OCI-LY7 (cell line): ENCODE measurements at regions not wholly inside any gene's neighbourhood (a gene's known extent, or its start where the extent isn't known, plus 50 kb on each side); places are given as distances from the start of the nearest gene placed in this dataset.

Experiments used
- BruUV-seq: library from RNA; stranded (reverse); fragments of 400-500 nt; replicated peaks from 2 replicates; lab custom pipeline; 2021; lab: Mats Ljungman, UMichigan
- CTCF ChIA-PET: fragments of 300-600 bp; sonication (Branson Sonifier 250); formaldehyde crosslinking; loops from one replicate; lab custom pipeline; 2022; ENCODE audit warnings: antibody characterized with exemption; ENCODE audit not compliant: unreplicated experiment; lab: Charles Lee
- POLR2A ChIA-PET: fragments of 300-600 bp; sonication (Branson Sonifier 250); formaldehyde crosslinking; loops from one replicate; lab custom pipeline; 2022; ENCODE audit warnings: antibody characterized with exemption; lab: Charles Lee
- DNase-seq: peaks from one replicate; pipeline ENCODE4 v3.0.0-alpha.2; 2015; ENCODE audit warnings: low spot score
- H2AFZ ChIP-seq: fragments of 200-600 bp; sonication (generic), shearing (Covaris generic); 2 replicates; pipeline ENCODE4 v1.6.1; 2014; ENCODE audit warnings: mild to moderate bottlenecking, antibody characterized with exemption, low read length, moderate library complexity
- H3K27ac ChIP-seq: fragments of 200-600 bp; sonication (generic); 2 replicates; pipeline ENCODE4 v1.5.1; 2014; ENCODE audit warnings: mixed run types, low read depth, mild to moderate bottlenecking, moderate library complexity, low read length, inconsistent platforms; ENCODE audit not compliant: poor library complexity, severe bottlenecking
- H3K36me3 ChIP-seq: fragments of 200-600 bp; sonication (generic); 2 replicates; pipeline ENCODE4 v1.6.1; 2014; ENCODE audit warnings: mild to moderate bottlenecking, antibody characterized with exemption, low read length, moderate library complexity, mixed read lengths; ENCODE audit not compliant: insufficient read depth
- H3K4me1 ChIP-seq: fragments of 200-600 bp; sonication (generic); 2 replicates; pipeline ENCODE4 v1.5.1; 2014; ENCODE audit warnings: mild to moderate bottlenecking, low read length; ENCODE audit not compliant: insufficient read depth, poor library complexity, severe bottlenecking
- H3K4me2 ChIP-seq: fragments of 200-600 bp; sonication (generic); 2 replicates; pipeline ENCODE4 v1.6.1; 2014; ENCODE audit warnings: mild to moderate bottlenecking, low read length
- H3K4me3 ChIP-seq: fragments of 200-600 bp; sonication (generic); 2 replicates; pipeline ENCODE4 v1.5.1; 2014; ENCODE audit warnings: mild to moderate bottlenecking, low read depth, low read length; ENCODE audit not compliant: poor library complexity, severe bottlenecking
- H3K79me2 ChIP-seq: fragments of 200-600 bp; sonication (generic); 2 replicates; pipeline ENCODE4 v1.6.1; 2016; ENCODE audit warnings: low read depth, mild to moderate bottlenecking, low read length, moderate library complexity, mixed read lengths; ENCODE audit not compliant: insufficient read depth
- H3K9me2 ChIP-seq: fragments of 200-600 bp; sonication (generic); 2 replicates; pipeline ENCODE4 v1.6.1; 2016; ENCODE audit warnings: mild to moderate bottlenecking, low read length, mixed read lengths; ENCODE audit not compliant: insufficient read depth
- H3K9me3 ChIP-seq: fragments of 200-600 bp; sonication (generic); 2 replicates; pipeline ENCODE4 v1.6.1; 2014; ENCODE audit warnings: mild to moderate bottlenecking, mixed run types, low read length, mixed read lengths
- H4K20me1 ChIP-seq: fragments of 200-600 bp; sonication (generic); 2 replicates; pipeline ENCODE4 v1.6.1; 2014; ENCODE audit warnings: mild to moderate bottlenecking, antibody characterized with exemption, low read length, moderate library complexity, mixed read lengths; ENCODE audit not compliant: insufficient read depth
- CTCF ChIP-seq: fragments of 200-600 bp; sonication (generic); conservative IDR thresholded peaks from 2 replicates; pipeline ENCODE4 v1.5.1; 2014; ENCODE audit warnings: mild to moderate bottlenecking, antibody characterized with exemption, low read length, moderate library complexity, mixed read lengths
- EZH2phosphoT487 ChIP-seq: fragments of 200-600 bp; sonication (generic); IDR thresholded peaks from 2 replicates; pipeline ENCODE4 v1.6.1; 2018; ENCODE audit warnings: low read depth, borderline replicate concordance, mild to moderate bottlenecking, mixed run types, antibody characterized with exemption, low read length, moderate library complexity, mixed read lengths
- intact Hi-C: fragments of 100-400 bp; cut with micrococcal nuclease; formaldehyde crosslinking; loops from one replicate; pipeline ENCODE4 v1.10.0; 2022; ENCODE audit not compliant: unreplicated experiment

GRCh38 chr2:150752229-150752628 lies 264.8 kb upstream of the RND3 start:
- DNase-seq = no peak
- no TSS peak for BruUV-seq
- Histone ChIP-seq H3K27ac (no peak overlapping the region), H3K36me3 (no peaks in the 10 kb centered on the region), H3K79me2 (no peaks in the 10 kb centered on the region), H3K4me2 (no peak overlapping the region), H3K9me3 (no peaks in the 10 kb centered on the region), H3K4me1 (no peaks in the 10 kb centered on the region), H3K9me2 (no peaks in the 10 kb centered on the region), H3K4me3 (no peak overlapping the region), H4K20me1 (no peaks in the 10 kb centered on the region), H2AFZ (no peak overlapping the region)
- intact Hi-C loops = no loop called here
- ChIA-PET POLR2A (no interaction called here), CTCF (no interaction called here)
- no peak for TF ChIP-seq CTCF
- TF ChIP-seq EZH2phosphoT487 = no peak

- intact Hi-C loops = no loop called here
Measured at GRCh38 chr2:150750720-150751119, 263.3 kb upstream of the RND3 start.

More at GRCh38 chr2:150750720-150751119, 263.3 kb upstream of the RND3 start:
- TF ChIP-seq EZH2phosphoT487 (no peak), CTCF (no peak)
- no peaks in the 10 kb centered on the region for H4K20me1 ChIP-seq
- DNase-seq = no peak
- H2AFZ ChIP-seq = no peak overlapping the region
- H3K9me3 ChIP-seq = no peaks in the 10 kb centered on the region
- no peak overlapping the region for H3K4me2 ChIP-seq
- no TSS peak for BruUV-seq
- no peaks in the 10 kb centered on the region for H3K4me1 ChIP-seq
- no peaks in the 10 kb centered on the region for H3K36me3 ChIP-seq
- ChIA-PET POLR2A (interaction anchor here (0.5 kb wide), 1 partner anchor 203 kb away, joined by 3 read pairs; no protein-coding TSS in a partner anchor), CTCF (no interaction called here)
- no peak overlapping the region for H3K4me3 ChIP-seq
- H3K79me2 ChIP-seq = no peaks in the 10 kb centered on the region
- no peak overlapping the region for H3K27ac ChIP-seq
- H3K9me2 ChIP-seq = no peaks in the 10 kb centered on the region
